NB4 (cell line): ENCODE measurements at regions not wholly inside any gene's neighbourhood (a gene's known extent, or its start where the extent isn't known, plus 50 kb on each side); places are given as distances from the start of the nearest gene placed in this dataset.

Experiments
- CTCF ChIP-seq: IDR thresholded peaks from one replicate; pipeline ENCODE4 v1.5.1; 2012; ENCODE audit warnings: low read depth, low read length
- MAX ChIP-seq: IDR thresholded peaks from 2 replicates; pipeline ENCODE4 v1.6.1; 2011; ENCODE audit warnings: low read depth, low read length
- MYC ChIP-seq: IDR thresholded peaks from 2 replicates; pipeline ENCODE4 v1.6.1; 2011; ENCODE audit warnings: low read depth, low read length
- POLR2A ChIP-seq: IDR thresholded peaks from 2 replicates; pipeline ENCODE4 v1.6.1; 2011; ENCODE audit warnings: mild to moderate bottlenecking; ENCODE audit not compliant: insufficient read length; ENCODE audit errors: extremely low read depth

GRCh38 chr14:38944691-38945090 is 158.3 kb downstream of the SEC23A start:
- TF ChIP-seq CTCF, result no peak
- no peak for TF ChIP-seq POLR2A
- TF ChIP-seq MYC, result no peak
- TF ChIP-seq MAX, result no peak
